HG02798 (cell line): ENCODE measurements at regions not wholly inside any gene's neighbourhood (a gene's known extent, or its start where the extent isn't known, plus 50 kb on each side); places are given as distances from the start of the nearest gene placed in this dataset.
"Not testable (repeated sequence)": the region's sequence is repeated elsewhere in the genome, so short reads cannot be mapped to it uniquely, and the experiment has no call there.

Experiments
- ATAC-seq: cut with Tn5 transposase; IDR thresholded peaks from one replicate; pipeline ENCODE4 v1.9.1; 2021; ENCODE audit warnings: mild to moderate bottlenecking; ENCODE audit not compliant: unreplicated experiment, poor library complexity

DNA sequence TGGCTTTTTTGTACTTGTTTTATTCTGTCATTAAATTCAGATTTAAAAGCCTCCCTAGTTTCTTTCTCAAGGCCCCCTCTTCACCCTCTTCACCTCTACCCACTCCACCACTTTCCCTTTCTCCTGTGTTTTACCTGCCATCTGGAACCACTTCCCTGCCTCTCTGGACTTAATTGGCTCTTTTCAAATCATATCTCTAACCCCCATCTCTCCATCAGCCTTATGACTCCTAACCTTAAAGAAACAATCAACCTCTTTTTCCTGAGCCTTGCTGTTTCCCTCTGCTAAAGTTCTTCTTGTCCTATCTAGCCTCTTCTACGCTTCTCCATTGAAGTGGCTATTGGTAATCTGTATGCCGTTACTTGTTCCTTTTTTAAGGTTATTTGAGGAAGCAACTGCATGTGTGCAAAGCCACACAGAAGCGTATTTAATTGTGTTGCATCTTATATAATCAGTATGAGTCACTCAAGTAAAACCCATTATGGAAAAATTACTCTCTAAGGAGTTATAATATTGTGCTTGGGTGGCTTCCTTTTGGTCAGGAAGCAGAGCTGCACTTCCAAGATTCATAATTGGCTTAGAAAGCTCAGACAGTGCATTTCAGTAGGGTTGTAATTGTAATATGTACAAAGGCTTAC is 653.6 kb upstream of the ITGA1 start:
- no peak for ATAC-seq

DNA sequence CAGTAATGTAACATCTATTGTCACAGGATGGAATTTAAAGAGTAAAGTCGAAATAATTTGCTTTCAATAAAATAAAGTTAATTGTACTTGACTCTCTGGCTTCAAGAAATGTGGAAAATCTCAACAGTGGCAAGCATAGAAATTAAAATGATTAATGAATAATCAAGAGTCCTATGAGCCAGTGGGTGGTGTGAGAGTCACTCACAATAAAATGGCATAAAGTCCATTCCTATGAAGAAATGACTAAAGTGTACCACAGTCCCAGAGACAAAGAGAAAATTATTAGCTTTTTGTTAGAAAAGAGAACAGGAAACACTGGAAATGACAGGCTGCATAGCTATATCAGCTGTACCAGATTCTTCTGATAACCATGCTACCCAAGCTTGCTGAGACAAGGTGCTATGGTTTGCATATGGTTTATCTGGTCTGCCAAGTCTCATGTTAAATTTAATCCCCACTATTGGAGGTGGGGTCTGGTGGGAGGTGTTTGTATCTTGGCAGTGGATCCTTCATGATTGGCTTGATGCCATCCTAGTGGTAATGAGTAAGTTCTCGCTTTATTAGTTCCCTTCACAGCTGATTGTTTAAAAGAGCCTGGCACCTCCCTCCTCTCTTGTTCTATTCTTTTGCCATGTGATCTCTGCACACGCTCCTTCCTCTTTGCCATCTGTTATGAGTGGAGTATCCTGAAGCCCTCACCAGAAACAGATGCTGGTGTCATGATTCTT is 647.7 kb upstream of the ITGA1 start:
- ATAC-seq = no peak

DNA sequence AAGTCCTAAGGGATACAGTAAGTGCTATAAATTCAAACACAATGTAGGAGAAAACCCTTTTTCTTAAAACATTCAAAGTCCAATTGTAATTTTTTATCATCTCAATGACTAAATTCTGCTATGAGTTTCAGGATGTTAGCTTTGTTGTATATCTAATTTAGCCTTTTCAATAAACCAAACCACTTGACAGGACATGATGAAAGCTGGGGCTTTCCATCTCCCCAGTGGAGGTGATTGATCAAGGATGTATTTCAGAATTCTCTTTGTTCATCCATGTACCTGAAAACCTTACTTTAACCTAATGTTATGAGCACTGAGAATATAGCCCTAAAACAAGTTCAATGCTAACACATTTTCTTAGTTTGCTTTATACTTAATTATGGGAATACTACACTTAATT is 639.0 kb upstream of the ITGA1 start:
- no peak for ATAC-seq

DNA sequence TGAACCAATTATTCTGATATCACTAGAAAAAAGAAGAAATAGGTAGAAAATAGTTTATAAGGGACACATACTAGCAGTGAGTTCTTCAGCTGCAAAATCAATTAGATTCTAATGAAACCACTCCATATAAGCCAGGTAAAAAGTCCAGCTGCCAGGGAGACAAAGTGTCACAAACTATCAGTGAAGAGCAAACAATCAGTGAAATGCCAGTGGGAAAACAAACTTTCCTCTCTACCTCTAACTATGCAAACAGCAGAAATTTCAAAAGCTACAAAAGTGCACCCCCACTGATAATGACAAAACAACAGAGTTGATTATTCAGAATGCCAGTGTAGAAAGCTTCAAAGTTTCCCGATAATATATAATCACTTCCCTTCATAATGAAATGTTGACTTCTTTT is 637.2 kb upstream of the ITGA1 start:
- ATAC-seq = no peak

DNA sequence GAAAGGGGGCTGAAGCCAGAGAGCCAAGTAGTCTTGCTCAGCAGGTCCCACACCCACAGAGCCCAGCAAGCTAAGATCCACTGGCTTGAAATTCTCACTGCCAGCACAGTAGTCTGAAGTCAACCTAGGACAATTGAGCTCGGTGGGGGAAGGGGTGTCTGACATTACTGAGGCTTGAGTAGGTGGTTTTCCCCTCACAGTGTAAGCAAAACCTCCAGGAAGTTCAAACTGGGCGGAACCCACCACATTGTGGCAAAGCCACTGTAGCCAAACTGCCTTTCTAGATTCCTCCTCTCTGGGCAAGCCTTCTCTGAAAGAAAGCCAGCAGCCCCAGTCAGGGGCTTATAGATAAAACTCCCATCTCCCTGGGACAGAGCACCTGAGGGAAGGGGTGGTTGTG is 630.9 kb upstream of the ITGA1 start:
- ATAC-seq = not testable (repeated sequence)

DNA sequence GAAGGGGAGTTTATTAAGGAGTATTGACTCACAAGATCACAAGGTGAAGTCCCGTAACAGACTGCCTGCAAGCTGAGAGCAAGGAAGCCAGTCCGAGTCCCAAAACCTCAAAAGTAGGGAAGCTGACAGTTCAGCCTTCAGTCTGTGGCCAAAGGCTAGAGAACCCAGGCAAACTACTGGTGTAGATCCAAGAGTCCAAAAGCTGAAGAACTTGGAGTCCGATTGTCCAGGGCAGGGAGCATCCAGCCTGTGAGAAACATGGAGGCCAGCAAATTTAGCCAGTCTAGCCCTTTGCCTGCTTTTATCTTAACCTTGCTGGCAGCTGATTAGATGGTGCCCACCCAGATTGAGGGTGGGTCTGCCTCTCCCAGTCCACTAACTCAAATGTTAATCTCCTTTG is 621.9 kb upstream of the ITGA1 start:
- not testable (repeated sequence) for ATAC-seq

DNA sequence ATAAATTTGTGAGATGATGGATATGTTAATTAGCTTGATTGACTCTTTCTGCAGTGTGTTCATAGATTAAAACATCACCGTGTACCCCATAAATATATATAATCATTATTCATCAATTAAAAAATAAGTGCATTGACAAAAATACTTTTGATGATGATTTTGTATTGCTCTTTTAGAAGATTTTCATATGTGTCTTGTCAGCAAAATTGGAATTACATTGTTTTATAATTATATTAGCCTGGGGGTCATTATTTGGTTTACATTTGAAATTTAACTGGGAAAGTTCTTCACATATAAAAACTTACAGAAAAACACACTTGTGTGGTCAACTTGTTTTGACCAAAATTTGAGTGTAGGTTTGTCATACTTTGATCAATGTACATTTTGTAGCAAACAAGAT is 614.6 kb upstream of the ITGA1 start:
- ATAC-seq = no peak

DNA sequence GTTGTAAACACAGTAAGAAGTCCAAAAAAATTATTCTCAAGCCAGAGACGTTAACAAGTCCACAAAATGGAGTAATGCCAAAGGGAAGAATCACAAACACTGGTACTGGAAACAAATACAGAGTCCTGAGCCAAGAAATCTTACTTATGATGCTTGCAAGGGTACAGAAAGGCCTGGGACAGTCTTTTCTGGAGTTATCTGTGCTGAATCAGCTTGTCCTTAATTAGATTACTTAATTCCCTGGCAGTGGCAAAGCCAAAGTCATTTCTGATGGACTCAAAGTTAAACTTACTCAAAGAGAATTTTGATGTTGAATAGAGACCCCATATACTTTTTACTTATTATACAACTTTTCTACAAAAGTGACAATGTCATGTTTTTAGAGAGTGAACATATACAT is 610.5 kb upstream of the ITGA1 start:
- no peak for ATAC-seq

DNA sequence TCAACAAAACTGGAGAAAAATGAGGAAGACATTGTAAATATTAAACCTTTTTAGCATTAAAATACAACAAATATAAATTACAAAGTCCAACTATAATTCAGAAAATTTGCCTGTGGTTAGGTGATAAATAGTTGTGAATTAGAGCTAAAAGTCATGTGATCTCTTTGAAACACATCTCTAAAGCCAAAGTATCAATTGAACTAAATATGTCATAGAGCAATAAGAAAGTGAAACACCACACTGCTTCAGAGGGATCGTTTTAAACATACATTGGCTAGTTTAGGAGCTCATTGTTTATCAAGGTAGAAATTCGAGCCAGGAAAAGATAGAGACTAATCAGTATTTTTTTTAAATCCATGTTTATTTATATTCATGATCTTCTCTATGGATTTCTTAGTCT is 606.3 kb upstream of the ITGA1 start:
- no peak for ATAC-seq

DNA sequence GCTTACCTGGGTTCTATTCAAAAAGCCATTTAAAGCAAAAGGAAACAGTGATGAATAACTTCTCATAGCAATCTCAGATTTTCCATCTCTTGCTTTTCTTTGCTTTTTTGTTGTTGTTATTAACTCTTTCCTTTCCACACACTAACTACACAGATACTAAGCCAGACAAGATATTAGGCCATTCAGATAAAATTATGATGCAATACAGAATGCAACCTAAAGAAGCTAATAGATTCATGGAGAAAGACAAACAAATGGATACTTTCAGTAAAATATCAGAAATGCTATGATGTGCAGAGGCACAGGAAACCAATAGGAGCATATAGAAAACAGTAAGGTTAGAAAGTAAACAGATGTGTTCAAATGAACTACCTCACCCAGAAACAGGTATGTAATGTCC is 597.0 kb upstream of the ITGA1 start:
- ATAC-seq = no peak

DNA sequence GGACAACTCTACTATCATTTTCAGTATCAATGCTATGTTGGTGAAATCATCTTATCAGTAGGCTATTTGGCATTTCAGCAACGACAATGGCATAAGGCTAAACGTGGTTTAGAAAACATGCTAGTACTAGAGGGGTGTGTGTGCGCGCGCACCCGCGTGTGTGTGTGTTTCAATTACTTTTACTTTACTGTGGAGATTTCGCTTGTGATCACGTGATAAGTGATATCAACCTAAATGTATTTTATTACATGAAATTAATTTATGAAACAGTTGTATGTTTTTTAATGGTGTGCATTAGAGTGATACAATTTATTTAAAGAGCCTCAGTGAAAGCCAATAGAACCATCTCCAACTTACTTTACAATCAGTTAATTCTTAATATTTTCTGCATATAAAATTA is 587.9 kb upstream of the ITGA1 start:
- no peak for ATAC-seq

DNA sequence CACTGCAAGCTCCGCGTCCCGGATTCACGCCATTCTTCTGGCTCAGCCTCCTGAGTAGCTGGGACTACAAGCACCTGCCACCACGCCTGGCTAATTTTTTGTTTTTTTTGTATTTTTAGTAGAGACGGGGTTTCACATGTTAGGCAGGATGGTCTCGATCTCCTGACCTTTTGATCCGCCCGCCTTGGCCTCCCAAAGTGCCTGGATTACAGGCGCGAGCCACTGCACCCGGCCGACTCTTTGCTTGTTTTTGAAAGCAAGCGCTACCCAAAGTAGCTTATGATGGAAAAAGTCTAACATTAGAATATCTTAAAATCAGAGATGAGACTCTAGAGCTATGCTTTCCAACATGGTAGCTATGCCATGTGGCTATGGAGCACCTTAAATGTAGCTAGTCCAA is 585.5 kb upstream of the ITGA1 start:
- no peak for ATAC-seq

DNA sequence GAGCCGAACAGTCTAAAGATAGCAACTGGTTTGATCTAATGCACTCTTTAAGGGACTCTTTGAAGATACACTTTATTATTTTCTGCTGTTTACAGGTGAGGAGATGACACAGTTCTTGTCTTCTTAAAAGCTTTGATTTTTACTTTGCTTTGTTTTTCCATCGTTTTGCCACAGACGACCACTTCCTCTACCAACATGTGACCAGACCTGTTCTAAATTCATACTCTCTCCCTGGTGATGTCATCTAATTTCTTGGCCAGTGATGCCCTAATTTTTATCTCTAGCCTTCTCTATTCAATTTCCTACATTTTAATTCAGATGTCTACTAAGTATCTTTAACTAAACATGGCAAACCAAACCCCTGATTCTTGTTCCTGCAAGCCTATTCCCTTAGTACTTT is 583.4 kb upstream of the ITGA1 start:
- ATAC-seq = no peak
